Fibroblast of skin of scalp (primary cell): ENCODE measurements at regions not wholly inside any gene's neighbourhood (a gene's known extent, or its start where the extent isn't known, plus 50 kb on each side); places are given as distances from the start of the nearest gene placed in this dataset.
A peak's percentile ranks its signal among the peaks of the same experiment; 100 is the strongest.
"Not testable (repeated sequence)": the region's sequence is repeated elsewhere in the genome, so short reads cannot be mapped to it uniquely, and the experiment has no call there.

ENCODE experiments used
- DNase-seq: peaks from one replicate; pipeline ENCODE4 v3.0.0-alpha.2; 2013

DNA sequence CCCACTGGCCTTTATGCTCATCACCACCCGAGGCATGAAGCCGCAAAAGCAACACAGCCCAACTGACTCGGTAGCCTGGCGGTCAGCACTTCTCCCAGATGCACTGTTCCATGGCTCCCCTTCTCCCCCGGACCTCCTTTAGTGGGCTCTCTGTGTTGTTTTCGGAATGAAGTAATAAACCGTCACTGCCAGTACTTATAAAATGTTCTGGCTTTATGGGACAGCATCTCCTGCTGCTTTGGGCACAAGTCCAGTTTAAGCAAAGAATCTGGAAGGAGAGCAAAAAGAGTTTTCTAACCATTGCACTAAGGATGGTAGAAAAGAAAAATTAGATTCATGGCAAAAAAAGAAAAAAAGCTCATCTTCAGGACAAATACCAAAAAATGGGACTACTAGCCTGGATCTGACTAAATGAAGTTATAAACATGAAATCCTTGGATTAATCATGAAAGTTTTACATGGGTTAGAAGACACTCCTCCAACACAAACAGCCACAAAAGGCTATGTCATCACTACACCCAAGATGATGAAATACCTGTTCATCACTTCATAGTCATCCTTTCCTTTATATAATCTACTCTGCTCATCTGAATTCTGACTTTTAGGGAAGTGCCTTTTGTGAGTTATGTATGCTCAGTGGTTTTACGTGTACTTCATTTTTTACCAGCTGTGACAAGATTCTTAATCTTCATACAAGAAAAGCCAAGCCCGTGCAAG, 89.5 kb upstream of the UBE2E2 start:
- DNase-seq, result peak; percentile 60

GRCh38 chr3:23114432-23114831, 88.7 kb upstream of the UBE2E2 start:
- no peak for DNase-seq

GRCh38 chr3:23115171-23115877, 87.8 kb upstream of the UBE2E2 start:
- DNase-seq, result no peak

DNA sequence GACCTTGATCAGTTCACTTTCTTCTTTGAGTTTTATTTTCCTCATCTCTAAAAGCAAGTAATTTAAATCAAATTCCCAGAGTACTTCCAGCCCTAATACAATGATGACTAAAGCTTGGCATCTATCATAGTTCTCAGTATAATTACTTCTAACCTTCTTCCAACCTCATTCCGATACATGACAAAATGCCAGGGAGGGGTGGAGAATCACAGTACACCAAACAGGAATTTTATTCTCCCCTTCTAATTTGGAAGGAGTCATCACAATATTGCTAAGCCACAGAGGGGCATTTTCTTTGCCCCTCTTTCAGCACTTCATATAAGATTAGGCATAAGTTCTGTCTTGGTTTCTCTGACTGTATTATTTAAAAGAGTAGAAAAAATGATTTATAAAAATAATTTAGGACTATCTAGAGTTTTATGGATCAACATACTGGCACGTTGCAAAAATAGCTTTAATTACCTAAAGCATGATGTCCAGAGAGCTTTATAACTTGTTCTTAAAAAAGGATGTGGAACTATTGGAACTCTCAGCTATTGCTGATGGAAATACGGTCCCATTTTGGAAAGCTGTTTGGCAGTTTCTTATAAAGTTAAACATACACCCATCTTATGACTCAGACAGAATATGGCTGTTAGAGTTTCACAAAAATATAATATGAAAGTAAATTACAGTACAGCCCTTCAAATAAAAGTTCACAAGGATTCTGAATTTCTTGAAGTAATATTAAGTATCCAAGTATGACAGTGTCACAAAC, 86.9 kb upstream of the UBE2E2 start:
- no peak for DNase-seq

DNA sequence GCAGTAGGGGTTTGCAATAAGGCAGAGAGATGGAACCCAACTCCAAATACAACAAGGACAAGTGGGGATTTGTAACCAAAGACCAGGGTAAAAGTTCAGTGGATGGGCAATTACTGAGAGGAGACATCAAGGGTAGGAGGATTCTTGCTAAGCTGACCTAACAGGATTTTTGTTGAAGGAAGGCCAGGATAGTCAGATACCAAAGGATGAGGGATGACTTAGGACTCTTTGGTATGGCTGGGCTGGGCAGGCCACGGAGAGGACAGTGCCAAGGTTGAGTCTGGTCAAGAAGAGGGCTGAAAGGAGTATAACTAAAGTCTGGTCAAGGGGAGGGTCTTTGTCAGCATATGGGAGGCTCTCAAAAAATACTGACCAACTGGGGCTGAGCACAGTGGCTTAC, 85.3 kb upstream of the UBE2E2 start:
- no peak for DNase-seq

DNA sequence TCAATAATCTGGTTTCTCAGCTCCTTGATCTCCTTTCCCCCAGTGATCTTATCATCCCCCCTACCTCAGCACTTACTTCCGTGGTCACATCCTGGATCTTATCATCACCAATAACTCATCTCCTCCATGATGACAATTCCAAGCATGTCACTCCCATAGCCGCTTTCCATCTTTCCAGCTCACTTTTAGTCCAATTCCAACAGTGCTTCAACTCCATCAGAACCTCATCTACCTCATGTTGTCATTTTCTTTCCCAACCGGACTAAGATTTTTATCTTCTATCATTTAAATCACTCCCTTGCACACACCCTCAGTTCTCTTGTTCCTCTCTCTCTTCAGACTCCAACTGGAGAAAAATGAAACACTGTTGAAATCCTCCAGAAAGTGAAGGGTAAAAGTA, 75.9 kb upstream of the UBE2E2 start:
- no peak for DNase-seq

- DNase-seq, result no peak
Measured at GRCh38 chr3:23128655-23129054, 74.5 kb upstream of the UBE2E2 start.

GRCh38 chr3:23129117-23129516, 74.0 kb upstream of the UBE2E2 start:
- no peak for DNase-seq

GRCh38 chr3:23129817-23130216, 73.3 kb upstream of the UBE2E2 start:
- DNase-seq, result no peak

GRCh38 chr3:23130406-23130805, 72.7 kb upstream of the UBE2E2 start:
- no peak for DNase-seq

GRCh38 chr3:23135026-23135785, 67.9 kb upstream of the UBE2E2 start:
- no peak for DNase-seq

GRCh38 chr3:23136054-23136453, 67.1 kb upstream of the UBE2E2 start:
- no peak for DNase-seq

- DNase-seq, result not testable (repeated sequence)
Measured at GRCh38 chr3:23144051-23144450, 59.1 kb upstream of the UBE2E2 start.

DNA sequence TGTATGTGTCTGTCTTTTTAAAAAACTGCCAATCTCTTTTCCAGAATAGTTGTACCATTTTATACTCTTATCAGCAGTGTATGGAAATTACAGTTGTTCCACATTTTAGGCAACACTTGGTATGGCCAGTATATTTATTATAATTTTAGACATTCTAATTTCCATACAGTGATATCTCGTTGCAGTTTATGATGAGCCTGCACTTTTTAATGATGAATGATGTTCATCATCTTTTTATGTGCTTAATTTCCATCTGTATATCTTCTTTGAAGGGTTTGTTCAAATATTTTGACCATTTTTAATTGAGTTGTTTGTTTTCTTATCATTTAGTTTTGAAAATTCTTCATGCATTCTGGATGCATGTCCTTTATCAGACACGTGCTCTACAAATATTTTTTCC, 57.0 kb upstream of the UBE2E2 start:
- DNase-seq, result no peak

- DNase-seq, result no peak
Measured at GRCh38 chr3:23152989-23153388, 50.1 kb upstream of the UBE2E2 start.
